NCI-H460 (cell line): ENCODE measurements at regions not wholly inside any gene's neighbourhood (a gene's known extent, or its start where the extent isn't known, plus 50 kb on each side); places are given as distances from the start of the nearest gene placed in this dataset.
"Not testable (repeated sequence)": the region's sequence is repeated elsewhere in the genome, so short reads cannot be mapped to it uniquely, and the experiment has no call there.

Experiments
- DNase-seq: peaks from one replicate; pipeline ENCODE4 v3.0.0-alpha.2; 2016; ENCODE audit warnings: low read depth; ENCODE audit errors: extremely low read depth

DNA sequence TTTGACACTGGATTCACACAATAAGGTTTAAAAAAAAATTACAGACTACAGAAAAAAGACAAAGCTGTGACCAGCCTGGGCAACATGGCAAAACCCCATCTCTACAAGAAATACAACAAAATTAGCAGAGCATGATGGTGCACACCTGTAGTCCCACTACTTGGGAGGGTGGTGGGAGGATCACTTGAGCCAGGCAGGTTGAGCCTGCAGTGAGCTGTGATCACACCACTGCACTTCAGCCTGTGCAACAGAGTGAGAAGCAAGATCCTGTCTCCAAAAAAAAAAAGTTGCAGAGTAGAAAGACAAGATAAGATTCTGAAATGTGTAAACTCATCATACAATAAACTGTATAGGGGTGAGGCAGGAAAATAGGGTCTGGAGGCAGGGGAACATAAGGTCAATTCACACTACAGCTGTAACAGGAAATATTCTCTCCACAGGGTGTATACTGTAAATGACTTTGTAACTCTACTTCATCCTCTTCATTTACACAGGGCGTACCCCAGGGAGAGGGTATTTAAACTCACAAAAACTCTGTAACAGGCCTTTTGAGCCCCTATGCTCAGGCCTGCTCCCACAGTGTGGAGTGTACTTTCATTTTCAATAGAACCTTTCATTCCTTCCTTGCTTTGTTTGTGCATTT lies 112.6 kb upstream of the MAPK10 start:
- no peak for DNase-seq

DNA sequence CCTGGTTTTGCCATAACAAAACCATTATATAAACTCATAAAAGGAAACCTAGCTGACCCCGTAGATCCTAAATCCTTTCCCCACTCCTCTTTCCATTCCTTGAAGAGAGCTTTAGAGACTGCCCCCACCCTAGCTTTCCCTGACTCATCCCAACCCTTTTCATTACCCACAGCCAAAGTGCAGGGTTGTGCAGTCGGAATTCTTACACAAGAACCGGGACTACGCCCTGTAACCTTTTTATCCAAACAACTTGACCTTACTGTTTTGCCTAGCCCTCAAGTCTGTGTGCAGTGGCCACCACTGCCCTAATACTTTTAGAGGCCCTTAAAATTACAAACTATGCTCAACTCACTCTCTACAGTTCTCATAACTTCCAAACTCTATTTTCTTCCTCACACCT lies 116.0 kb upstream of the PTPN13 start:
- not testable (repeated sequence) for DNase-seq

DNA sequence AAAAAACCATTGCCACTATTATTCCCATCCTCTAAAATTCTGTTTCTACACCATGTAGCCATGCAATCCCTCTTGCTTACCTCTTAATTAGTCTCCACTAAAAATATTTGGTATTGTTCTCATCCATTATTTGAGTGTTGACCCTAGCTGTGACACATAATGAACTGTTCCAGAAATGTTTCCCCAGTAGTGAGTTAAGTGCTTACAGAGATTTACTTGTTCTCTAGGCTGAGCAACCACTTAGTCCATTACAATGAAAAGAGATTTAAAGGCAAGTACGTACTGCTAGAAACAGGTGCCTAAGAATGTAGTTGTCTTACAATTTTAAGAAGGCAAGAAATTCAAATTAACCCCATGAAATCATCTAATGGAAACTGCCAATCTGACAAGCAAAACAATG lies 112.7 kb upstream of the PTPN13 start:
- no peak for DNase-seq

DNA sequence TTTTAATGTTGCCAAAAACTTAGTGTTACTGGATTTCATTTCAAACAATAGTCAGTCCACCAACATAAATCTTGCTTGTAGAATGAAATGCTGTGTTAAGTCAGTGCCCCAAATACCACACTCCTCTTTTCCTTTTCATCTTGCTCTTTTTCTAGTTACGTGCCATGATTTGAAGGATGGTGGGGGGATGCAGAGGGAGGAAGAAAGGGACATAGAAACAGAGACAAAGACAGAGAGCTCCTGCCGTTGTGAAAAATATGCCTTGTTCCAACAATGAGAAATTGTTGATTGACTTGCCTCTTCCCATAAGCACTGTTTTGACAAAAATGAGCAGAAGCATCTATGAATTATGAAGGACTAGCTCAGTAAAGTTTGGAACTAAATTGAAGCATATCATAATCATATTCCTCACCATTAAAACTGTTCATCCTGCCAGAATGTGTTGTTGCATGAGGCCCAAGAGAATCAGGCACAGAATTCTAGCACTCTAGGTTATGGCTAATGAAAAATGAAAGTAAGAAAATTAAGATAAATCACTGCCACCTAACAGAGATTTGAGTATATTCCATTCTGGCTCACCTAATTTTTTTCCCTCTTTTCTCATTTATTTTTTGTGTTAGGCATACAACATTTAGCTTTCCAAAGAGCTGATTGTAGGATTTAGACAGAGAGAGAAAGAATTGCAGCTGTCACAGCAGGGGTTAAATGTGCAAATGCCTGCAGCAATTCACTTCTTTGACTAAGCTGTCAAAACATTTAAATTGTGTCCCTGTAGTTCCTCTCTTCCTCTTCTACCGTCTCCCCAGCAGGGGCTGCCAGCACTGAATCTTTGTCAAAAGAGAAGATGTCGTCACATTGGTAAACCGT lies 111.6 kb upstream of the PTPN13 start:
- DNase-seq, result no peak

DNA sequence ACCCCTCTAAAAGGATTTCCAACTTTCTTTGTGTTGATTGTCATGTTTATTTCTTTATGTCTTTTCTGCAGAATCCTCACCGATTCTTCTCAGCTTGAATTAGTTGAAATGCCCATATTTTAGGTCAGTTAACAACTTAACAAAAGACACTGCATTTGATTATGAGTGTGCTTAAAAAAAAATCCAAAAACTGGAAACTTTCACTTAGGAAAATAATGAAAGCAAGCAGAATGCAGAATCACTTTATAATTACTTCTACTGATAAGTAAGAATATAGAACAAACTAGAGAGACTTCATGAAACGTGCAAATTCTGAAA lies 111.0 kb upstream of the PTPN13 start:
- DNase-seq, result no peak

GRCh38 chr4:86483773-86484172 lies 110.3 kb upstream of the PTPN13 start:
- no peak for DNase-seq

- DNase-seq, result no peak
Measured at GRCh38 chr4:86484241-86484640, 109.9 kb upstream of the PTPN13 start.

DNA sequence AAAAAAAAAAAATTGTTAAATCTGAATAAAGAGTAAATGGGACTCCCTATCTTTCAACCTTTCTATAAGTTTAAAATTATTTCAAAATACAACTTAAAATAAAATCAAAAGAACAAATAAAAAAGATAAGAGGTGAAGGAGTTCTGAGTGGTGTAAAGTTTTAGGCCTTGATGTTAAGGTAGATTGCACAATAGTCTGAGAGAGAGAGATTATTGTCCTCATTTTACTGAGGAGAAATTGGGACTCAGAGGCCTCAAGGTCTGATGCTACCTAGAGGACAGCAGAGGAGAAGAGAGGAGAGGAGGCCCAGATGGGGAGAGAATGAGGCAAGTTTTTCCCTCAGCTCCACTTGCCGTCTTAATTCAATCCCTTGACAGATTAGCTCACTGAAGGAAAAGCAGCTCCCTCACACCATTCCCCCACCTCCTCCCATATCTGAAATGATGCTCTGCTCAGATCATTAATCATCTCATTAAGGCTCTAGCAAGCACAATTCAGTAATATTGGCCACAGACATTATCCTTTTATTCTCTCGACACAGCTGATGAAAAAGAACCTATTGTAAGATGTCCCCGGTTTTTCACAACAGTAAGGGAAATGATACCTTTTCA lies 106.3 kb upstream of the PTPN13 start:
- DNase-seq, result no peak

DNA sequence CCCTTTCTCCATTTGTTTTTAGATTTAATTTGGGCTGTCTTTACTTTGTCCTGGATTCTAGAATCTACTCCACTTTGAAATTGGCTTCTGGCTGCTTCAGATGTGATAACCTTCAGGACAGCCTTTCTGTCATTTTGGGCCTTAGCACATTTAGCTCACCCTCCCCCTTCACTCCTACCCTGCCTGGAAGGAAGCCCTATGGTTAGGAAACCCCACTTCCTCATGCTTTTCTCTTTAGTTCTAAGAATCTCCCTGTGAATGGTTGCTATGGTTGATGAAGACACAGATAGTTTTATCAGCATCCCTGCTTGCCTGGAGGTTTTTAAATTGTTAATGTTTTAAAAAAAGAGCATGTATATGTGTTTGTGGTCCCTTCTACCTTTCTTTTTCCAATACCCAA lies 100.7 kb upstream of the PTPN13 start:
- DNase-seq, result no peak

GRCh38 chr4:86496094-86497080 lies 97.7 kb upstream of the PTPN13 start:
- peak; percentile 17 for DNase-seq

- no peak for DNase-seq
Measured at GRCh38 chr4:86497131-86497530, 97.0 kb upstream of the PTPN13 start.

DNA sequence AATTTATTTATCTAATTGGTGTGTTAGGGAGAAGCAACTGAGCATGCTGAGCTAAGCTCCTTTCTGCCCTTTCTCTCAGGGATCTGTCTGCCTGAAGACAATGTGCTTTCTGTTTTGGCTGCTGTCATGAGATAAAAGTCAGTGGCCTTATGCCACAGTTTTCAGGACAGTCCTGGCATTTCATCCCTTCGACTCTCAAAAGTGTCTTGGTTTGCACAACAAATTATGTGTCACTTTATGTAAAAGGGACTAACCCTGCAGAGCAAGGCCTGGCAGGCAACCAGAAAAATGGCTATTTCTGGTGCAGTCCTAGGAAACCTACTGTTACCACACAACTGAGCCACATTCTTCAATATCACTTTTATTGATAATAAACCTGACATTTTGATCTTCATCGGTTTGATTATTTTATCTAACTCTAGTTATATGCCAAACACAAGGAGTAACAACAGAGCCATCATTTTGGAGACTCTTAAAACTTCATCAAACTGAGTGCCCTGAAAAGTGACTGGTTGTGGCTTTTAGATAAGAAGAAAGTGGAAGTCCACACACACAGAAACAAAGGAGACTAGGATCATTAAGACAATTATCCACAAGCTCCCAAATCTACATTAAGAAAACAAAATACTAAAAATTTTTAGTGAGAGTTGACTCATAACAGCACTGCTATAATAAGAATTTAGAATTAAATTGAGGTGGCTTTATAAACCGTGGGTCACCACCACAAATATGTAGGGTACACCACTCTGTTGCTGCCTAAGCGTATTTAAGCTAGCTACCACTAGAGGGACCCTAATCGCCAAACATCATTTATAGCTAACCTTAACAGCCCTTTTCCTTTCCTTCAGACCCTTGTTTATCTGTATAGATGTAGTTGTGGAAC lies 95.9 kb upstream of the PTPN13 start:
- peak; percentile 25 for DNase-seq

GRCh38 chr4:86498863-86499166 lies 95.3 kb upstream of the PTPN13 start:
- no peak for DNase-seq

- no peak for DNase-seq
Measured at GRCh38 chr4:86500527-86500926, 93.6 kb upstream of the PTPN13 start.

- DNase-seq, result no peak
Measured at GRCh38 chr4:86502081-86502480, 92.0 kb upstream of the PTPN13 start.

DNA sequence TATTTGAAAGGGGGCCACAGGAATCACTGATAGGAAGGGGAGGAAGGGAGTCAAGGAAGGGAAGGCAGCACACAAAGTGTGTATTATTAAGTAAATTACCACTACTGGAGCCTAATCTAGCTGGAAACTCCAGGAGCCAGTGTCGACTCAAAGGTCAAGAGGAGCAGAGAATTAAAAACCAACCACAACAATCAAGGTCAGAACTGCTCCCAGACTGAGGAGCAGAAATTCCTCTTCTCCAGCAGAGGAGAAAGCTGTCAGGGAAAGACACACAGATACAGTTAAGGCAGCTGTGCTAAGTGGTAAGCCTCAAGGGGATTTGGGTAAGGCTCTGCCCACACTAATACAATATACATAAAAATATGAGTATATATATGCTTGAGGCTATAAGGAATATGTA lies 87.5 kb upstream of the PTPN13 start:
- no peak for DNase-seq

DNA sequence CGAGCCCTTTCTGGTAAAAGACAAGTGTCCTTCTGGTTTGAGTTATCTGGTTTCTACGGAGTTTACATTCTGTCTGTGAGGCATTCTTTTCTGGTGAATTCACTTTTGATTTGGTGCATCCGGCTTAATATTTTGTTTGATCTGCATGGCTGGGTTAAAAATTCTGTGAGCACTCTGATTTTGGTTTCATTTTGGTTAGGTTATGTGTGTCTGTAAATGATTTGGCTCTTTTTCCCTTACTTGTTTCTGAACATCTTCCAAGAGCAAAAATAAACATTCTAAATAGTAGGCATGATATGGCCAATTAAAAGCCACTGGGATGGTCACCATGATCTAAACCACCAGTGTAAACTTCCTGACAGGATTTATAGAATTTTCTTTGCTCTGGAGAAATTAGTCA lies 85.7 kb upstream of the PTPN13 start:
- DNase-seq, result no peak

GRCh38 chr4:86511590-86511989 lies 82.5 kb upstream of the PTPN13 start:
- no peak for DNase-seq

DNA sequence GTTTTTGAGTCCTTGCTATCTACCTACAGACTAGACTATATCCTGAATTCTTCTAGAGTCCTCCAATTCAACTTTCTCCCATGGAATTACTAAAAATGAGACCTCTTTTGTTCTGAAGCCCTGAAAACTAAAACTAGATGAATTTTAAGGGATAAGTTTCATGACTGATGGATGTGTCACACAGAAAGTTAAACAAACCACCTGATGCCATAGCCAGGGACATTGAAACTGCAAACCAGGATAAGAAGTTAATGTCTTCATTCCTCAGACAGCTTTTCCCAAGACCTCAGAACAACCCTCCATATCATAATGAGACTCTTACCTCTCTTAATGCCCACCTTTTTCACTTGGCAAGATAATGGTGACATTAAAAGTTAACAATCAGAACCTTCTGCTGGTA lies 81.5 kb upstream of the PTPN13 start:
- DNase-seq, result no peak

GRCh38 chr4:86515963-86516362 lies 78.2 kb upstream of the PTPN13 start:
- DNase-seq, result not testable (repeated sequence)
